GM12878 (cell line): ENCODE measurements at regions not wholly inside any gene's neighbourhood (a gene's known extent, or its start where the extent isn't known, plus 50 kb on each side); places are given as distances from the start of the nearest gene placed in this dataset.

ENCODE experiments used
- ATAC-seq: fragments of 200-7000 bp; cut with Tn5 transposase; 3 replicates; pipeline ENCODE4 v1.9.1; 2020; ENCODE audit warnings: mild to moderate bottlenecking, moderate library complexity
- BruUV-seq: library from RNA; stranded (reverse); fragments of 400-500 nt; replicated peaks from 2 replicates; lab custom pipeline; 2021; lab: Mats Ljungman, UMichigan
- CTCF ChIA-PET: fragments of 300-600 bp; sonication (Branson Sonifier 250); formaldehyde crosslinking; extraction: SDS; loops from one replicate; lab custom pipeline; 2021; ENCODE audit warnings: inconsistent platforms; lab: Yijun Ruan, JAX
- POLR2A ChIA-PET: fragments of 350-600 bp; formaldehyde crosslinking; extraction: SDS; loops from one replicate; lab custom pipeline; 2021; ENCODE audit warnings: inconsistent platforms; lab: Charles Lee
- RAD21 ChIA-PET: fragments of 300-600 bp; sonication (Branson Sonifier 250); formaldehyde crosslinking; loops from one replicate; lab custom pipeline; 2023; ENCODE audit warnings: antibody characterized with exemption; ENCODE audit not compliant: unreplicated experiment; lab: Charles Lee
- SMC1A ChIA-PET: fragments of 300-600 bp; sonication (Branson Sonifier 250); formaldehyde crosslinking; loops from one replicate; lab custom pipeline; 2023; ENCODE audit not compliant: unreplicated experiment, uncharacterized antibody; lab: Charles Lee
- DNase-seq: peaks from one replicate; pipeline ENCODE4 v3.0.0-alpha.2; 2011; ENCODE audit warnings: low read depth, low spot score
- FAIRE-seq: peaks from 3 replicates; lab custom pipeline; 2011; peaks lifted over from hg19 to GRCh38; lab: Jason Lieb, UNC
- H2AFZ ChIP-seq: 2 replicates; pipeline ENCODE4 v1.6.0; 2011; ENCODE audit warnings: low read depth, low read length, control low read depth; ENCODE audit not compliant: control insufficient read depth
- H3K27ac ChIP-seq: 2 replicates; pipeline ENCODE4 v1.5.1; 2011; ENCODE audit warnings: control low read depth; ENCODE audit not compliant: control insufficient read depth, insufficient read depth
- H3K27me3 ChIP-seq, 2 experiments: replicated peaks in 1 of 2; 2 replicates each; pipeline versions ENCODE4 v1.6.0 to v1.6.1; 2011; ENCODE audit warnings: low read length in 1 of 2; ENCODE audit not compliant: control insufficient read depth in 2 of 2, insufficient read depth in 2 of 2
- H3K36me3 ChIP-seq, 2 experiments: 2 replicates each; pipeline ENCODE4 v1.5.1; 2011; ENCODE audit warnings: low read length in 1 of 2; ENCODE audit not compliant: control insufficient read depth in 2 of 2, insufficient read depth in 2 of 2
- H3K4me1 ChIP-seq: 2 replicates; pipeline ENCODE4 v1.6.1; 2011; ENCODE audit warnings: mild to moderate bottlenecking, low read length, moderate library complexity, mixed read lengths; ENCODE audit not compliant: control insufficient read depth, insufficient read depth
- H3K4me2 ChIP-seq: 2 replicates; pipeline ENCODE4 v1.6.0; 2011; ENCODE audit warnings: control low read depth; ENCODE audit not compliant: control insufficient read depth, insufficient read depth
- H3K4me3 ChIP-seq: fragments of 200-600 bp; sonication (generic); 2 replicates; pipeline ENCODE4 v1.5.1; 2016
- H3K79me2 ChIP-seq: 2 replicates; pipeline ENCODE4 v1.6.0; 2011; ENCODE audit warnings: low read length; ENCODE audit not compliant: control insufficient read depth, insufficient read depth
- H3K9ac ChIP-seq: 2 replicates; pipeline ENCODE4 v1.8.0; 2011; ENCODE audit warnings: low read length, control low read depth, mixed read lengths; ENCODE audit not compliant: control insufficient read depth, insufficient read depth
- H3K9me3 ChIP-seq: replicated peaks from 3 replicates; pipeline ENCODE4 v1.5.1; 2011; ENCODE audit warnings: mild to moderate bottlenecking, low read length; ENCODE audit not compliant: control insufficient read depth, insufficient read depth
- H4K20me1 ChIP-seq: 2 replicates; pipeline ENCODE4 v1.6.0; 2011; ENCODE audit not compliant: control insufficient read depth, insufficient read depth
- CBX5 ChIP-seq: sonication (generic); IDR thresholded peaks from 2 replicates; pipeline ENCODE4 v1.6.1; 2016; ENCODE audit warnings: low read depth, moderate library complexity, mild to moderate bottlenecking, inconsistent platforms
- EZH2 ChIP-seq: IDR thresholded peaks from 2 replicates; pipeline ENCODE4 v1.6.1; 2012; ENCODE audit warnings: low read depth, mild to moderate bottlenecking, control low read depth, inconsistent platforms, low read length, borderline replicate concordance; ENCODE audit not compliant: control insufficient read depth
- FOS ChIP-seq: IDR thresholded peaks from 3 replicates; pipeline ENCODE4 v1.6.1; 2011; ENCODE audit warnings: borderline replicate concordance; ENCODE audit not compliant: insufficient read length; ENCODE audit errors: extremely low read depth
- FOXK2 ChIP-seq: fragments of 450-650 bp; IDR thresholded peaks from 2 replicates; pipeline ENCODE4 v1.6.1; 2017; ENCODE audit warnings: mild to moderate bottlenecking, moderate library complexity
- HCFC1 ChIP-seq: fragments of 150-350 bp; IDR thresholded peaks from 2 replicates; pipeline ENCODE4 v1.6.1; 2014; ENCODE audit warnings: low read length
- HDAC6 ChIP-seq: fragments of 200-600 bp; sonication (generic); IDR thresholded peaks from one replicate; pipeline ENCODE4 v1.8.0; 2017; ENCODE audit warnings: antibody characterized with exemption; ENCODE audit not compliant: unreplicated experiment
- MTA3 ChIP-seq: IDR thresholded peaks from 2 replicates; pipeline ENCODE4 v1.6.1; 2012; ENCODE audit warnings: low read length, inconsistent platforms, borderline replicate concordance
- NR2C2 ChIP-seq: IDR thresholded peaks from 2 replicates; pipeline ENCODE4 v1.6.1; 2011; ENCODE audit warnings: borderline replicate concordance, low read depth; ENCODE audit not compliant: control insufficient read depth, insufficient read length
- NRF1 ChIP-seq: conservative IDR thresholded peaks from 2 replicates; pipeline ENCODE4 v1.6.1; 2011; ENCODE audit warnings: mild to moderate bottlenecking, low read depth, low read length, improper control_type of control experiment
- POLR2AphosphoS2 ChIP-seq: IDR thresholded peaks from 2 replicates; pipeline ENCODE4 v1.6.1; 2011; ENCODE audit warnings: low read depth, mild to moderate bottlenecking, low read length, improper control_type of control experiment, moderate library complexity
- RELA ChIP-seq: fragments of 450-650 bp; IDR thresholded peaks from 2 replicates; pipeline ENCODE4 v1.8.0; 2014; ENCODE audit warnings: borderline replicate concordance; ENCODE audit not compliant: partially characterized antibody
- TBL1XR1 ChIP-seq: IDR thresholded peaks from 2 replicates; pipeline ENCODE4 v1.6.1; 2012; ENCODE audit warnings: low read depth, low read length, improper control_type of control experiment
- ZBTB11 ChIP-seq: fragments of 450-650 bp; formaldehyde crosslinking; IDR thresholded peaks from 2 replicates; pipeline ENCODE4 v1.5.0; 2022; ENCODE audit warnings: mild to moderate bottlenecking, missing genetic modification characterization
- ZNF592 ChIP-seq: fragments of 450-650 bp; IDR thresholded peaks from 2 replicates; pipeline ENCODE4 v1.6.1; 2017; ENCODE audit warnings: mild to moderate bottlenecking, moderate library complexity
- WGBS: methylation state at CpG from one replicate; pipeline ENCODE4 v1.1.6; 2016; ENCODE audit warnings: low lambda C conversion rate; ENCODE audit not compliant: insufficient replicate concordance, insufficient coverage; ENCODE audit errors: missing lambda C conversion rate; 5-methylcytosine and 5-hydroxymethylcytosine counted together
- in situ Hi-C: fragments of 300-500 bp; cut with MboI; formaldehyde crosslinking; loops from 9 replicates; pipeline ENCODE4 v1.14.3; 2018; ENCODE audit warnings: mixed read lengths
- intact Hi-C: fragments of 100-400 bp; cut with micrococcal nuclease; formaldehyde crosslinking; loops from one replicate; pipeline ENCODE4 v1.14.2; 2022; ENCODE audit not compliant: unreplicated experiment

DNA sequence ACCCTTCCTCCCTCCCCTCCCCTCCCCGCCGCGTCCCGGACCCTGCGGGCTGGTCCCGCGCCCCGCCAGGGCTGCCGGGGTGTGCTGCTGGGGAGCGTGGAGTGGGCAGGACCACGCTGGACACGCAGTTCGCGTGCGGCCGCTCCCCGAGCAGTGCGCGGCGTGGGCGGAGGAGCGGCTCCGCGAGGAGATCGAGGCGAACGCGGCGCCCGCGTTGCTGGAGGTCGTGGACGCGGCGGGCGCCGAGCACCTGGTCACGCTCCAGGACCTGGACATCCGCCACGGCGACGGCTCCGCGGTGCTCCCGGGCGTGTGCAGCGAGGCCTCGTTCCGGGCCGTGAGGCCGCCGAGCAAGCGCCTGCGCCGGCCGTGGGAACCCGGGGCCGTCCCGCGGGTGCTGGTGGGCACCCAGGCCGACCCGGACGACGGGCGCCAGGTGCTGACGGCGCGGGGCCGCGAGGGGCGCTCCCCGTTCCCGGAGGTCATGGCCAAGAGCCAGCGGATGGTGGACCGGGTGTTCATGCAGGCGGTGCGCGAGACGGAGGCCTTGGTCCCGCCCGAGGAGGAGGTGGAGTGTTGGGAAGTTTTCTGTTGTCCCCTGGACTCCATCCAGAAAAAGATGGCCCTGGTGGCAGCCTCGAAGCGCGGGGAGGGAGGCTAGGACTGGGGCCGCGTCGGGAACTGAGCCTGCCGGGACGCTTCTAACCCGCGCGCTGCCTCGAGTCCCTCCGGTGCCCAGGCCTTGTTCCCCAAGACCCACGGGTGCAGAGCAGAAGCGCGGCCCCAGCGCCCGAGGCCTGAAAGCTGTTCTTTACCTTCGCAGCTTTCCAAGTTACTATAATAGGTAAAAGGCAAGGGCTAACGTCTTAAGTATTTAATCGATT lies 54.7 kb upstream of the EIF5 start:
- in situ Hi-C loops, result no loop called here
- WGBS, result 47% methylated on average over 62 of the region's 102 CpGs
- H3K27me3 ChIP-seq, result peaks cover 0 to 9% of the 10 kb centered on the region in 2 experiments; a peak in 2 of 4 replicates
- TF ChIP-seq POLR2AphosphoS2 (no peak), EZH2 (no peak), ZNF592 (no peak), NR2C2 (no peak), MTA3 (no peak), HDAC6 (no peak), FOS (no peak), RELA (no peak), NRF1 (no peak), HCFC1 (no peak), ZBTB11 (no peak), TBL1XR1 (no peak), FOXK2 (no peak), CBX5 (no peak)

More for the DNA sequence above, 54.7 kb upstream of the EIF5 start:
- H3K4me2 ChIP-seq, result no peak overlapping the region
- H3K36me3 ChIP-seq, result no peaks in the 10 kb centered on the region
- H2AFZ ChIP-seq, result no peak overlapping the region
- H3K9me3 ChIP-seq, result peaks cover 2% of the 10 kb centered on the region; the same call in 1 of the 3 replicates
- intact Hi-C loops, result no loop called here
- no peaks in the 10 kb centered on the region for H3K79me2 ChIP-seq
- POLR2A ChIA-PET, result no interaction called here
- no peak overlapping the region for H3K4me3 ChIP-seq
- FAIRE-seq (no peak), DNase-seq (no peak), ATAC-seq (no peak)
- H4K20me1 ChIP-seq, result no peaks in the 10 kb centered on the region
- no TSS peak for BruUV-seq
- SMC1A ChIA-PET, result no interaction called here
- CTCF ChIA-PET, result no interaction called here
- RAD21 ChIA-PET, result no interaction called here
- H3K9ac ChIP-seq, result no peak overlapping the region
- H3K27ac ChIP-seq, result no peak overlapping the region
- no peaks in the 10 kb centered on the region for H3K4me1 ChIP-seq
